ENCODE measurements at regions not wholly inside any gene's neighbourhood (a gene's known extent, or its start where the extent isn't known, plus 50 kb on each side); places are given as distances from the start of the nearest gene placed in this dataset.
"Not testable (repeated sequence)": the region's sequence is repeated elsewhere in the genome, so short reads cannot be mapped to it uniquely, and the experiment has no call there.

DNA sequence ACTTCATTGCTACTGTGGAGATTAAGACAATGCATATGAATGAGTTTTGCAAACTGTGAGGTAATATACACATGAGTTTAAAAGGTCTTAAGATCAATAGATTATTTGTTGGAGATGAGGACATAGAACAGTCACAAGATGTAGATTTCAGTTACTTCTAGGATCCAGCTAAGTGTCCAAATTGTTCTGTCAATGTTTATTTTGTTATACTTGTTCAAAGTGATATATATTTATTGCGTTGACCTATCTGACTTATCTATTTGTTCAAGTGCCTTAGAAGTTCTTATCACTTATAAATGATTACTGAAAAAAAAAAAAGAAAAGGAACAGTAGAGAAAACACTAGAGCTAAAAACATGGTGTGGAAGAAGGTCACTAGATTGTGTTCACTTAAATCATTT, 75.6 kb upstream of the GRIN3A start:
- no peak overlapping the region for H3K4me3 Mint-ChIP-seq
- no peak for ATAC-seq
- H3K27me3 Mint-ChIP-seq (ENCODE audit: low read depth) = peaks cover 2% of the 10 kb centered on the region
- no peaks in the 10 kb centered on the region for H3K36me3 Mint-ChIP-seq (ENCODE audit: insufficient read depth)
- no peak for DNase-seq
- no peaks in the 10 kb centered on the region for H3K9me3 Mint-ChIP-seq
- H3K4me1 Mint-ChIP-seq (ENCODE audit: low read depth) = no peaks in the 10 kb centered on the region

DNA sequence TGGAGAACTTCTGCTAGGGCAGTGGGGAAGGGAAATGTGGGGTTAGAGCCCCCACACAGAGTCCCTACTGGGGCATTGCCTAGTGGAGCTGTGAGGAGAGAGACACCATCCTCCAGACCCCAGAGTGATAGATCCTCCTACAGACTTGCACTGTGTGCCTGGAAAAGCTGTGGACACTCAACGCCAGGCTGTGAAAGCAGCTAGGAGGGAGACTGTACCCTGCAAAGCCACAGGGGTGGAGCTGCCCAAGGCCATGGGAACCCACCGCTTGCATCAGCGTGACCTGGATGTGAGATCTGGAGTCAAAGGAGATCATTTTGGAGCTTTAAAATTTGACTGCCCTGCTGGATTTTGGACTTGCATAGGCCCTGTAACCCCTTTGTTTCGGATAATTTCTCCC, 69.4 kb upstream of the GRIN3A start:
- not testable (repeated sequence) for H3K36me3 Mint-ChIP-seq (ENCODE audit: insufficient read depth)

DNA sequence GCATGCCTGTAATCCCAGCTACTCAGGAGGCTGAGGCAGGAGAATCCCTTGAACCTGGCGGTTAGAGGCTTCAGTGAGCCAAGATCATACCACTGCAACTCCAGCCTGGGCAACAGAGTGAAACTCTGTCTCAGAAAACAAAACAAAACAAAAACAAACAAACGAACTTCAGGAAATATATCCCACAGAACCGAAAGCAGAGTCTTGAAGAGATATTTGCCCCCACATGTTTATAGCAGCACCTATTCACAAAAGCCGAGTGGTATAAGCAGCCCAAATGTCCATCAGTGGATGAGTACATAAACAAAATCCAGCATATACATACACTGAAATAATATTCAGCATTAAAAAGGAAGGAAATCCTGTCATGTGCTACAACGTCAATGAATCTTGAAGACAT, 57.6 kb upstream of the GRIN3A start:
- H3K9me3 Mint-ChIP-seq = no peaks in the 10 kb centered on the region
- no peaks in the 10 kb centered on the region for H3K4me1 Mint-ChIP-seq (ENCODE audit: low read depth)

More for the DNA sequence above, 69.4 kb upstream of the GRIN3A start:
- not testable (repeated sequence) for DNase-seq; H3K4me1 Mint-ChIP-seq (ENCODE audit: low read depth); H3K4me3 Mint-ChIP-seq; H3K9me3 Mint-ChIP-seq; ATAC-seq; H3K27me3 Mint-ChIP-seq (ENCODE audit: low read depth)

GRCh38 chr9:101795147-101795546, 56.7 kb upstream of the GRIN3A start:
- Mint-ChIP-seq H3K27me3 (ENCODE audit: low read depth) (no peaks in the 10 kb centered on the region), H3K4me3 (no peak overlapping the region), H3K9me3 (no peaks in the 10 kb centered on the region), H3K36me3 (ENCODE audit: insufficient read depth) (no peaks in the 10 kb centered on the region), H3K4me1 (ENCODE audit: low read depth) (no peaks in the 10 kb centered on the region)
- no peak for ATAC-seq
- DNase-seq = no peak

More for the DNA sequence above, 57.6 kb upstream of the GRIN3A start:
- DNase-seq (no peak), ATAC-seq (no peak)
- Mint-ChIP-seq H3K36me3 (ENCODE audit: insufficient read depth) (no peaks in the 10 kb centered on the region), H3K4me3 (no peak overlapping the region), H3K27me3 (ENCODE audit: low read depth) (no peaks in the 10 kb centered on the region)

GRCh38 chr9:101792475-101792874, 54.0 kb upstream of the GRIN3A start:
- no peak for ATAC-seq
- H3K36me3 Mint-ChIP-seq (ENCODE audit: insufficient read depth) = no peaks in the 10 kb centered on the region
- no peaks in the 10 kb centered on the region for H3K9me3 Mint-ChIP-seq
- H3K27me3 Mint-ChIP-seq (ENCODE audit: low read depth) = no peaks in the 10 kb centered on the region
- no peak for DNase-seq
- no peaks in the 10 kb centered on the region for H3K4me1 Mint-ChIP-seq (ENCODE audit: low read depth)
- H3K4me3 Mint-ChIP-seq = no peak overlapping the region

DNA sequence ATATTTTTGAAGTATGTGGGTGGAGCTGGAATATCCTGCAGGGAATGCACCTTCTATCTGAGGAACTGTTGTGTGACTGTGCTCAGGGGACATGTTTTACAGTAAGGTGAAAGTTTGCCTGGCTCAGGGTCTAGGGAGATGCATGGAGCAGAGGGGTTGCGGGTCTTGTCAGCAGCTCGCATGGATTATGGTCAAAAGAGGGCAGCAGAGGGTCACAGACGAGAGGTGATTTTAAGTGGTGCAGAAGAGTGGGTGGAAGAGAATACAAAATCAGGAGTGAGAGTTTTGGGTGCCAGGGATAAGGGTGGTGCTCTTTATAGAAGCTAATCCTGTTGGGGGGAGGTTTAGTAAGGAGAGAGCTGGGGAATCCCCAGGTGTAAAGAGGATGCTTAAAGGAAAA, 53.5 kb upstream of the GRIN3A start:
- DNase-seq (no peak), ATAC-seq (no peak)
- H3K4me3 Mint-ChIP-seq = no peak overlapping the region
- H3K4me1 Mint-ChIP-seq (ENCODE audit: low read depth) = no peaks in the 10 kb centered on the region
- no peaks in the 10 kb centered on the region for H3K9me3 Mint-ChIP-seq
- no peaks in the 10 kb centered on the region for H3K27me3 Mint-ChIP-seq (ENCODE audit: low read depth)
- H3K36me3 Mint-ChIP-seq (ENCODE audit: insufficient read depth) = no peaks in the 10 kb centered on the region

DNA sequence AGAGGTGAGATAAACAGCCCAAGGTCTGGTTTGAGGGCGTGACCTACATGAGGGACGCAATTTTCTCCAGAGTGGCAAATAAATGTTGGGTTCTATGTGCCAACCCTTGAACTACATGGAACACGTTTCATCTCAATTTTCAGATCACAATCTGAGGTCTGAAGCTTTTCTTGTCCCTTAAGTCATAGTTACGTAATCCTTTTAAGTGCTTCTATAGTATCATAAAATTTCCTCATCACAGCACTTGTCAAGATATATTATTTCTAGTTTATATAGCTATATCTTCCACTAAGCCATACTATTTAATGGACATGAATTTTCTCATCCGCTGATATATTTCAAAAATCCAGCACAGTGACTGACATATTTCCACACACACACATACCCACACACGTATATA, 53.1 kb upstream of the GRIN3A start:
- no peak for ATAC-seq
- Mint-ChIP-seq H3K36me3 (ENCODE audit: insufficient read depth) (no peaks in the 10 kb centered on the region), H3K4me1 (ENCODE audit: low read depth) (no peaks in the 10 kb centered on the region), H3K9me3 (no peaks in the 10 kb centered on the region), H3K4me3 (no peak overlapping the region), H3K27me3 (ENCODE audit: low read depth) (no peaks in the 10 kb centered on the region)
- DNase-seq = no peak
